Stimulated activated CD8-positive, alpha-beta memory T cell treated with anti-CD3 and anti-CD28 coated beads, Interleukin-12 subunit alpha, Interleukin-12 subunit beta, amount 100 ng/mL, for 24 hours (primary cell): ENCODE measurements at regions not wholly inside any gene's neighbourhood (a gene's known extent, or its start where the extent isn't known, plus 50 kb on each side); places are given as distances from the start of the nearest gene placed in this dataset.

Experiments used
- DNase-seq: peaks from one replicate; pipeline ENCODE4 v3.0.0-alpha.2; 2020; ENCODE audit errors: extremely low read depth

GRCh38 chr4:177573507-177573906 lies 131.3 kb upstream of the AGA start:
- DNase-seq, result no peak

- no peak for DNase-seq
These were observed 132.2 kb upstream of the AGA start for GRCh38 chr4:177574446-177574845.

GRCh38 chr4:177579649-177580048 lies 137.4 kb upstream of the AGA start:
- DNase-seq, result no peak

- no peak for DNase-seq
These were observed 140.8 kb upstream of the AGA start for GRCh38 chr4:177582992-177583391.

- DNase-seq, result no peak
These were observed 145.8 kb upstream of the AGA start for GRCh38 chr4:177587989-177588388.

- no peak for DNase-seq
These were observed 153.1 kb upstream of the AGA start for GRCh38 chr4:177595386-177595785.

GRCh38 chr4:177596035-177596434 lies 153.8 kb upstream of the AGA start:
- no peak for DNase-seq

GRCh38 chr4:177596991-177597390 lies 154.8 kb upstream of the AGA start:
- no peak for DNase-seq

GRCh38 chr4:177605252-177605651 lies 163.0 kb upstream of the AGA start:
- no peak for DNase-seq

GRCh38 chr4:177607111-177607573 lies 164.9 kb upstream of the AGA start:
- no peak for DNase-seq

GRCh38 chr4:177611974-177612664 lies 169.9 kb upstream of the AGA start:
- DNase-seq, result no peak

- DNase-seq, result no peak
These were observed 170.4 kb upstream of the AGA start for GRCh38 chr4:177612684-177613083.

GRCh38 chr4:177632481-177632880 lies 190.2 kb upstream of the AGA start:
- DNase-seq, result no peak

GRCh38 chr4:177638871-177639270 lies 196.6 kb upstream of the AGA start:
- no peak for DNase-seq

GRCh38 chr4:177640864-177641263 lies 198.6 kb upstream of the AGA start:
- DNase-seq, result no peak

GRCh38 chr4:177660223-177660622 lies 218.0 kb upstream of the AGA start:
- DNase-seq, result no peak

GRCh38 chr4:177667687-177668086 lies 225.4 kb upstream of the AGA start:
- DNase-seq, result no peak

GRCh38 chr4:177671387-177671786 lies 229.2 kb upstream of the AGA start:
- DNase-seq, result no peak

GRCh38 chr4:177671845-177672244 lies 229.6 kb upstream of the AGA start:
- no peak for DNase-seq

GRCh38 chr4:177673985-177674489 lies 231.8 kb upstream of the AGA start:
- no peak for DNase-seq

- DNase-seq, result no peak
These were observed 238.1 kb upstream of the AGA start for GRCh38 chr4:177680308-177680707.

GRCh38 chr4:177681902-177682301 lies 239.7 kb upstream of the AGA start:
- DNase-seq, result no peak

GRCh38 chr4:177687117-177687516 lies 244.9 kb upstream of the AGA start:
- DNase-seq, result no peak

- no peak for DNase-seq
These were observed 250.7 kb upstream of the AGA start for GRCh38 chr4:177692907-177693306.
